Superior temporal gyrus (tissue), 1 donor: ENCODE measurements at regions not wholly inside any gene's neighbourhood (a gene's known extent, or its start where the extent isn't known, plus 50 kb on each side); places are given as distances from the start of the nearest gene placed in this dataset.
"Not testable (repeated sequence)": the region's sequence is repeated elsewhere in the genome, so short reads cannot be mapped to it uniquely, and the experiment has no call there.

ENCODE experiments used
- DNase-seq: peaks from one replicate; pipeline ENCODE4 v3.0.0-alpha.2; 2016; ENCODE audit errors: extremely low spot score

DNA sequence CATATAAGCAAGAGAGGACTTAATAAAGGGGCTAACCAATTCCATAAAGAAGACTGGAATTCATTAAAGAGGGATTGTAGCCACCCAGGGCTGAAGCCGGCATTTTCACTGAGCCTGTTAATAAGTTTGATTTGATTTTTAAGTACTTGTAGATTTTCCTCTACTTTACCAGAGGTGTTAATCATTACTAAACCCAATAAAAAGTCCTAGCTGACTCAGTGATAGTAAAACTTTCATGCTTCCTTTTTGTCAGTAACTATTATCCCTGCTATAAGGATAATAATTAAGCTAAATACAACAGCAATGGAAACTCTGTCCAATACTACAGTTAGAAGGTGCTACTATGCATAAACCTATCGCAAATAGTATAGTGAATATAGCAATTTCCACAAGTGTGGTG is 260.2 kb downstream of the CEMIP2 start:
- not testable (repeated sequence) for DNase-seq

DNA sequence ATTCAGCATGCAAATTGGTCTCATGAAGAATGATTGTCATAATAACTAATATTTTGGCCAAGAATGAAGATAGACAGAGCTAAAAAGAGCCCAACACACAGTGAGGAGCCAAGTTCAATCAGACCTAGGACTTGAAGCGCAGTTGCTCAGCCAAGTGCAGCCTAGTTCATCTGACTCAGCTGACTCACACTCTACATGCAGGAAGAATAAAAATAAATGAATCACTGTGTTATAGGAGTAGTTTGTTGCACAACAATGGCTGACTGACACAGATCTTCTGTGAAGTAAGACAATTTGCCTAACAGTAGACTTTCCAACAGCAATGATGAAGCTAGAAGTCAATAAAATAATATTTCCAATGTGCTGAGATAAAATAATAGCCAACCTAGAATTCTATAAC is 261.5 kb downstream of the CEMIP2 start:
- DNase-seq = peak; percentile 20

DNA sequence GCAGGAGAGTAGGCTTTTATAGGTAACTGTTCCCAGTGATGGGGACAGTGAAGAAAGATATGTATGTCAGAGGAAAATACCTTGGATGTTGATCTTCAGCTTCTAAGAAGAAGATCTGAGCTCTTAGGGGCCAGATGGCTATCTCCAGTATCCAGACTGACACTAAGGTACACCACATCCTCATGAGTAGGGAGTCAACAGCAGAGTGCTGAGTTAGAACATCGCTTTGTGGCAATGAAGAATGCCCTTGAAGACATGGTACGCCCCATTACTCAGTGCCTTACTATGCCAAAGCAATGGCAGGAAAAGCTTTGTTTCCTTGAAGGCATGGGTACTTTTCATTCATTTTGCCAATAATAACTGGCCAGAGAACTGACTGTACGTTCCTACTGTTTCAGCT is 263.7 kb downstream of the CEMIP2 start:
- no peak for DNase-seq

DNA sequence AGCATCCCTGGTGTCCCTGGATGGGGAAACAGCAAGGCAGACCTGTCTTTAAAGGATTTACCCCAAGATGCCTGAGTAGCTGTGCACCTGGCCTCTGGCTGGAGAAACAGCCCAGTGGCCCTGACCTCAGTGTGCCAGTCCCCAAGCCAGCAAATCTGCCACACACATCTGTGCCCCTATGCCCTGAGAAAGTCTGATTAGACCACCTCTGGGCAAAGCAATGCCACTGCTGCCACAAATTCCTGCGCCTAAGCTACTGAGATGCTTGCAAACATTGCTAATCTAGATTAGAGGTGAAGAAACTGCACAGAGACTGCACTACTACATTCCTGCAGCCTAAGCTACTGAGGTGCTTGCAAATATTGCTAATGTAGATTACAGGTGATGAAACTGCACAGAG is 269.6 kb downstream of the CEMIP2 start:
- no peak for DNase-seq

DNA sequence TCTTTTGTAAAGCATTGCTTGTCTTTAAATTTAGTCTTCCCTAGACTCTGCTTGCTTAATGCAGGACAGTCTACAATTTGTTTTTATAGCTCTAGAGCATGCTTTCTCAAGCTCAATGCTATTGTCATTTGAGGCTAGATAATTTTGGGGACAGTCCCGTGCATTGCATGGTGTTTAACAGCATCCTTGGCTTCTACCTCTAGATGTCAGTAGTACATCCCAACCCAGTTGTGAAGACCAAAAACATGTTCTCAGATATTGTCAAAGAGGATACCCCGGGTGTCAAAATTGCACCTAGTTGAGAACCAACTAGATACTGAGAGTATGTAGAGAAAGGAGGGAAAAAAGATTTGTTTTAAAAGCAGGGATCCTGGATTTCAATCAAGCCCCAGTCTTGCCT is 277.5 kb downstream of the CEMIP2 start:
- peak; percentile 24 for DNase-seq

DNA sequence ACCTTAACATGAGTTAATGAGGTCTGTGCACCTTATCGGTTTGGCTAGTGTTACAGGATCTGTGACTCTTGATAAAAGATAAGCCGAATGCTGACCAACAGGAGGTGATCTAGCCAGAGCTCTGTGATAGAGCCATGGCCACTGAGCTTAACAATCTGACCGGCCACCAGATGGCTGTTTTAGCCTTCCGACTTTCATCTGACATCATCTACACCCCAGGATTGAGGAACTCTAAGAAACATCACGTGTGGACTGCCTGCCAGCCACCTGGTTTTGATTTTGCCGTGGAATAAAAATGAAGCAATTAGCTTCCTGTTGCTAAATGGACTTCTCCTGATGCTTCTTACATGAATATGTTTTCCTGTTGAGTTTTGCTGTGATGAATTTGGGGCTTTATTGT is 281.3 kb downstream of the CEMIP2 start:
- no peak for DNase-seq

DNA sequence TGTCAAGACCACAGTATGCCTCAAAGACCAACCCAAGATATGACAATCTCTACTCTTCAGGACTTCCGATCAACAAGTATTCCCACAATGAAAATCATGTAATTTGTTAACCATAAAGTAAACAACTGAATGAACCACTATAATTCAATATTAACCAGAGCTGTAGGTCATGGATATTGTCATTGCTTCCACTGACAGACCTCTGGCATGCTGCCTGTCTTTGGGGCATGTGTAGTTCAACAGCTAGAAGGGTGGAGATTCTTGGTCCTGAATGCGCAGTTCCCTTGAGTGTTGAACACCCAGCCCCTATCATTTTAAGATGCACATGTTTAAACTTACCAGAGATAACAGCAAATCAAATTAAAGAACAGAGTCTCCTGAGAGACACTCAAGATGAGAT is 283.0 kb downstream of the CEMIP2 start:
- DNase-seq = no peak

DNA sequence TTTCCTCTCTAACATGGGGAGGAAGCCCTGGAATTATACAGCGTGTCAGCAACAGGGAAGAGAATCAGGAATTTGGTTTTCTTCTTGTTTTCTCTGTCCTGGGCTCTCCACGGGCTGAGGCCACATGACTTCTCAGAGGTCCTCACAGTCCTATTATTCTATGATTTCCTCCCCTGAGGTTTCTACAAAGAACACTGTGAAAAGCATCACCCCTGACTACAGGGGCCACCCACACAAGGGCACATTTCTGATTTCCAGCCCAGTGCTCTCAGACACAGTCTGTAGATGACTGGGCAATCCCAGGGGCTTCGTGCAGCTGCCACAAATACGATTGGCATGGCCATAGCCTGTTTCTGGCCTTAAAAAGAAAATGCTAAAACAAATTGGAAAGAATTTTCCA is 284.9 kb downstream of the CEMIP2 start:
- DNase-seq = no peak

DNA sequence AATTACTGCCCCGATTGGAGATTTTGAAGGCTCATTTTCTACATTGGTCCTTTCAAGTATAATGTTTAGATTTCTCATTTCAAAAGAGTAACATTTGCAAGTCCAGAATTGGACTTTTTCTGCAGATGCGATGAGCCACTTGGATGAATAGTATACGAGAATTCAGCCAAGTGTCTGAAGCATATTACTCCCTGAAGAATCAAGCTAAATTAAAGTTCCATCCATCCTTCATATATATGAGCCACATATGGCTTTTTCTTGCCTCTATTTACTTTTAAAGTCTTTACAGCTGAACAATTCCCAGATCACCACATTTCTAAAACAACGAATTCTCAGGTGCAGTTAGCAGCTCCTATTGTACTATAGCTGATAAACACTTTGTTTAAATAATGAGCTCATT is 288.7 kb downstream of the CEMIP2 start:
- DNase-seq = no peak

DNA sequence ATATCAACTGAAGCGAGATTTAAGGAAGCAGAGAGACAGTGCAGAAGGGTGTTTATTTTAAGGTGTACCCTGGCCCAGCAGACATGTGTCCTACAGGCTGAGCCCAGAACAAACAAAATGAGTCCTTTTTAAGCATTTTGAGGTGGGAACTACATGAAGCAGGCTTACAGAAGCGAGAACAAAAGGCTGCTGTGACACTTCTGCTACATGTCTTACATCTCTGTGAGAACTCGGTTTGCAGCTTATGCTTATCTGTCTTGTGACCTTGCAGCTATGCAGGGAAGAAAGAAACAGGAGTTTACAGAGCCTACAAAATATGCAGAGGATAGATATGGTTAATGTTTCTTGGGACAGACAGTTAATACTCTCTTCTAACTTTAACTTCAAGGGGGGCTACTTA is 295.9 kb downstream of the CEMIP2 start:
- DNase-seq = no peak

DNA sequence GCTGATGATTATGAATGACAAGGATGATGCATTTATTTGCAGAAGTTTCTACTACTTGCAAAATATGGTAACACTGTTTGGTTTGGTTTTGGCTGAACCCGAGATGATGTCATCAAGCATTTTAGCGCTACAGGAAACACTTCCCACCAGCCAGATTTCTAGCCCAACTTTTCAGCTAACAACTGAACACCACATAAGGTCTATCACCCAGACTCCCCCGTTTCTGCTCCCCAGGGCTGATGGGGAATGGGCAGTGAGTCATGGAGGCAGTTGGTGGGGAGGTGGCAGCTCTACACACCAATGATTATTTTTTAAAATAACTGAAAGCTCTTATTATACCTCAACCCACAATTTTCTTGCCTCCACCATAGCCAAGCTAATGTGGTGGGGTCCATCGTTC is 302.9 kb downstream of the CEMIP2 start:
- no peak for DNase-seq

DNA sequence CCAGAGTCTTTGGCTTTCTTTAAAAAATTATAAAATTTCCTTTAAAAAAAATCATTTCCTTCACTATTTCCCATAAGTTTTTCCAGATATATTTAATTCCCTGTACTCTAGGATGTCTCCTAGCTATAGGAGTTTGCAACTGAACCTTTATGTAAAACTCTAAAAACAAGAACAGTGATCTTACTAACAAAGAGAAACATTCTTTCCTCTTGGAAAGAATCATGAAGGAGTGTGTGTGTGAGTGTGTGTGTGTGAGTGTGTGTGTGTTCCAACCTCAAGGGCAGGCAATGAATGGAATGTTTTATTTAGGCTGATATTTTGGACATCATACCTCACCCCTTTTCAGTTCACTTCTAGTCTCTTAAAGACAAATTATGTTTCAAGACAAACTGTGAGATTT is 309.2 kb downstream of the CEMIP2 start:
- no peak for DNase-seq

DNA sequence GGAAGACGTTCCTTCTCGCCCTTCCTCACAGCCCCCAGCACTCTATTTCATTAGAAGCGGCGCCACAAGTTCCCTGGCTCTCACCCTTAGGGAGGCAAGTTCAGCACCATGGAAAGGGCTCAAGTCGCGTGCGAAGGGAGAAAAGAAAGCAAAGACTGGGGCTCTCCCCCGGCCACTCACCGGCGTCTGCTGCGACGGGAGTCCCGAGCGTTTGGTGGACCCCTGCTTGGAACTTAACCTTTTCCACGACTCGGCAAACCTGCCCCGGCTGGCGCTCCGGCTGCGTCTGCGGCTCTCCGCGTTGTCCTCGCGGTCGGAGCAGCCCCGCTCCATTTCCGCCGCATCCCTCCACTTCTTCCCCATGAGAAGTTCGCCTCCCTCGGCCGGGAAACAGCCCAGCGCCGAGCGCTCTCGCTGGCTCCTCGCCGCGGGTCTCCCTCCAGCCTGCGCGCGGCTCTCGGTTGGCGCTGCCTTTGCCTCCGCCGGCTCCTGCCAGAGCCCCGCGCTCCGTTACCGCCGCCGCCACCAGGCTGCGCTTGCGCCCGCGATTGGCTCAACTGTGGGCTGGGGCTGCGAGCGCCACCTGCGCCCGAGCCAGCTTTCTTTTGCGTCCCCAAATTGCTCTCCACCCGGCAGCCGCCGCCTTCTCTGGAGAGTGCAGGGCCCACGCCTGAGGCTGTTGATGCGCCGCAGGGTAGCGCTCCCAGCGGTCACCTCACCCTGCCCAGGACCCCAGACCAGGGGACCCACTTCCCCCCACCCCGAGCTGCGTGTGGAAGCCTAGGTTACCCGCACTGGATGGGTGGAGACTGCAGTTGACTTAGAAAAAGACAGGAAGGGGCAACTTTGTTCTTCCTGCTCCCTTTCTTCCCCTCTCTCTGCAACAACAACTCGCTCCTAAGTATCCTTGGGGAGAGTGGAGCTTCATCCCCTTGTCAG is 321.6 kb downstream of the CEMIP2 start:
- DNase-seq = no peak

DNA sequence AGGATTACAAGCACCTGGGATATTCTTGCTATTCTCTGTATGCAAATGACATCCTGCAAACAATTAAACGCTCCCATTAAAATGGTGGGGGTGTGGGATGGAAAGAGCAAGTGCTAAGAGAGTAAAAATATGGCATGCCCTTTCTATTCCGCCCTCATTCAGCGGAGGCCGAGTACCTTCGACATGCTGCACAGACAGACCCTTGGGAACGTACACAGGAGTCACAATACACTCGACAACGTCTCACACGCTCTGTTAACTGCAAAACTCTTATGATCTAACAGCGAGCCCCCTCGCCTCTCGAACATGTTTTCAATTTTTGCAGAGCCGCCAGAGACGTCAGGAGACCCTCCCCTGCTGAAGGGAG is 322.2 kb downstream of the CEMIP2 start:
- no peak for DNase-seq

DNA sequence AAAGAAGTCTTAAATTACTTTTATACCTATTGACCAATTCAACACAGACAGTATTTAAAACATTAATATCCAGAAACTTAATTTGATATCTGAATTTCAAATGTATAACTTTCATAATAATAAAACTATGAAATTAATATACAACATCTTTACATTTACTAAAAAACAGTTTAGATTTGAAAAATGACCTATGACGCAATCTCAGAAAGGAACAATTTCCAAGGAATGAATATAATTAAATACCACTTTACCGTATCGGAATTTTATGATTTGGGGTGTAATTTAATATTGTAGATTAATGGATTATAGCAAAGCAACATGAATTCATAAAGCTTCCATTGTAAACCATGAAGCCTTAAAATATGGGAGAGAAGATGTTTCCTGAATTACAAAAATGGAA is 321.5 kb upstream of the TRPM3 start:
- DNase-seq = no peak

DNA sequence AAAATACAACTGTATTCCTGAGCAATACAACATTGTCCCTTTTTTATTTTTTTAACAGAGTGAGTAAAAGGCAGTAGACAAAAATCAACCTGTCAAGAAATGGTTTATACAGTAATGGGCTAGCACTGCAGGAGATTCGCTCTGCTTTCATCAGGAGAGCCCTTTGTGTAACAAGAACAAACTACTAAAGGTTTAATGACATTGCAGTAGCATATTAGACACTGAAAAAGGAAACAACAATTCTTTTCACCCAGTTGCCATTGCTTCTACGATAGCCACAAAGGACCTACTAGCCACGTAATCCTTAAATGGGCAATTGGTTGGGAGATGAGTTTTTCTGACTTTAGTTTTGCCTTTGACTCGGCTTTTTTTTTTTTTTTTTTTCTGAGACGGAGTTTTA is 319.8 kb upstream of the TRPM3 start:
- no peak for DNase-seq

DNA sequence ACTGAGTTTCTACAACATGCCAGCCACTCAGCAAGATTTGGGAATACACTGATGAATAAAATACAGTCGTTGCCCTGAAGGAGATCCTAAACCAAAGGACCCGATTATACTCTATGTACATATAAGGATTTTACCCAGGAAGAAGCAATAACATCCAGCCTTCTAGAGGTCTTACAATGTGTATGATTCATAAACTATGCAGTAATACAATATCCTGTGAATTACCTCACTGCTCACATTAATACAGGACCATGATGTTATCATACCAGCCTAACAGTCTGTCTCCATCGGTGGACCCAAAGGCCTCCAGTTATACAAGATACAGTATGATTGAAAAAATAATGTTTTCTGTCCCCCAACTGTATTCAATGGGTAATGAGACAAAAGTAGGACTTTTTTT is 310.5 kb upstream of the TRPM3 start:
- DNase-seq = no peak

DNA sequence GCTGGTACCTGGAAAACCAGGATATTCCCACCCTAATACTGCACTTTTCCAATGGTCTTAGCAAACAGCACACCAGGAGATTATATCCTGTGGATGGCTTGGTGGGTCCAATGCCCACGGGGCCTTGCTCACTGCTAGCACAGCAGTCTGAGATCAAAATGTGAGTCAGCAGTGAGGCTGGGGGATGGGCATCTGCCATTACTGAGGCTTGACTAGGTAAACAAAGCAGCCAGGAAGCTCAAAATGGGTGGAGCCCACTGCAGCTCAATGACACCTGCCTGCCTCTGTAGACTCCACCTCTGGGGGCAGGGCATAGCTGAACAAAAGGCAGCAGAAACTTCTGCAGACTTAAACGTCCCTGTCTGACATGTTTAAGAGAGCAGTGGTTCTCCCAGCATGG is 285.9 kb upstream of the TRPM3 start:
- not testable (repeated sequence) for DNase-seq

DNA sequence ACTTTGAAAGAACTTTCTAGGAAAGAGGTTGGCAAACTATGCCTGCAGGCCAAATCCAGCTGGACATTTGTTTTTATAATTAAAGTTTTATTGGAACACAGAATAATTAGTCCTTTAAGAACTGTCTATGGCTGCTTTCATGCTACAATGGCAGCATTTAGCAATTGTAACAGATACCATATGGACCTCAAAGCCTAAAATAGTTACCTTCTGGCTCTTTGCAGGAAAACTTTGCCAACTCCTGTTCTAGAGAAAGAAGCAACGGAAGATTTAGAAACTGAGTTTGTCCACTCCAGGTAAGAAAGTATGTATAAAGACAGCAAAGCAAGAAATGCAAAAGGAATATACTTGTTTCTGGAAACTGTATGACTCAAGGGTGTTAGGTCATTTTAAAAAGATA is 281.7 kb upstream of the TRPM3 start:
- DNase-seq = peak; percentile 23

DNA sequence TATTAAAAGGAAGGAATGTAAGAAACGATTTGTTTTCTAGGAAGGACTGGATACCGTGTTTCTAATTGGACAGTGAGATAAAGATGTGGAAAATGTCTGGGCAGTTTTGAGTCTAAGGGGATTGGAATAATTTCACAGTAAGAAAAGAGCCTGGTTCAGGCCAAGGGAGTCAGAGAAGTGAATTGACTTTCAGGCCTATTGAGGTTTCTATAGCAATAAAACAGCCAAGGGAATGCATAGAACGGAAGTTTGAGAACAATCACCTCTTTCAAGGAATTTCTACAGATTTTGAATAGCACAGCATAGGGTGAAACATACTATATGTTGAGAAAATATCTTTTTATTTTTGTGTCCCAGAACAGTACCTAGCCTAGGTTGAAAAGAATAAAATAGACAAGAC is 271.6 kb upstream of the TRPM3 start:
- no peak for DNase-seq

DNA sequence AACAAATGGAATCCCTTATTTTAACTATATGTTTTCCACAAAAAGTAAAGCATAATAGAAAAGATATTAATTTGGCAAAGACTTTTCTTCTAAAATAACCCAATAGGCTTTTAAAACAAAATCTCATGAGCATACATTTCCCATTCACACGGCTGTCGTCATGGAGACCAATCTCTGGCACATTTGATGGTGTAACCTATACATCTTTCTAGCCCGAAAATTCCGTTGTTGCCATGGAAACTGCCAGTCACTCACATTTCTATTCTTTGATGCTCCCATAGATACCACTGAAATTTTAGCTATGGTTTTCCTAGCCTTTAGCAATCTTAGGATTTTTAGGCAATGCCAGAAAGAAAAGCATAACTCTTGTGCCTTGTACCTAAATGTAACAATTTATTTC is 262.9 kb upstream of the TRPM3 start:
- peak; percentile 49 for DNase-seq

DNA sequence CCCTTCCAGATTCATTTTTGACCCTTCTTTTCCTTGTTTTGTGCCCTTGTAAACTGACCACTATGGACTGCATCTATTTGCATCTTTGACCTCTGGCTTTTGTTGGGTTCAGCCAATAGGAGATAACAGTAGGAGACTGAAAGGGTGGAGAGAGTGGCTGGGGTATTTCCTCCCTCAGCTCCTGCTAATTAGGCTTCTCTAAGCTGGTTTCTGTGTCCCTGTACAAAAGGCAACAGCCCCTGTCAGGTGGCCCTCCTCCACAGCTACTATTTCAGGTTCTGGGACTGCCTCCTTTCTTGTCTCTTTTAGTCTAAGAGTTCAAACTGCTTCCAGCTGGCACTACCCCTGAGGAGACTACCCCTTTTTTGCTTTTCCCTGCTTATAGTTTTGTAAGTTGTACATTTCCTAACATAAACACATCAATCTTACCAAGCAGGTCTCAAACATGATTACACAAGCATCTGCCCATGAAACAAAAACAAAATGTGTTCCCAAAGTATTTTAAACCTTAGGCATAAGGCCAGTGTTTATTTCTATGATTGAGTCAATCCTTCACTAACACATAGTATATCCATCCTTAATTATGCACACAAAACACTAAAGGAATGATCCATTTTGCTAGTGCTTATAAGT is 262.0 kb upstream of the TRPM3 start:
- peak; percentile 20 for DNase-seq

DNA sequence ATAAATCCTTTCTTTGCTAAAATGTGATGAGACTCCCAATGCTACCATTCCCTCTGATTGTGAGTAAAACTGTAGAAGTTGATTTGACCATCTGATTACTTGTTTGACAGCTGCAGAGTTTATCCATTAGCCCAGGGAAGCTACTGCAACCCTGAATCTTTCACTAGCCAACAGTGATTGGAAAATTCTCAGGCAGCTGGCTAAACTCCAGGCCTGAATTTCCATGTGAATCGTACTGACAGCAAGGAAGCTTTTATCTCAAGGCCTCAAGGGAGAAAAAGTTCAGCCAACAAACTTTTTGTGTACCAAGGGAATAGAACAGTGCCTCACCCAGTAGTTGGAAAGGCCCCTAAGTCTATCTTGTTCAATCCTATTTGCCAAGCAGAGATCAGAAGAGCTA is 246.7 kb upstream of the TRPM3 start:
- no peak for DNase-seq
